Gastroesophageal sphincter (tissue), 3 donors: ENCODE measurements at regions not wholly inside any gene's neighbourhood (a gene's known extent, or its start where the extent isn't known, plus 50 kb on each side); places are given as distances from the start of the nearest gene placed in this dataset.

ENCODE experiments used
- CTCF ChIP-seq, 4 experiments: fragments of 200-600 bp in 2 of 4; fragments of 450-650 bp in 2 of 4; sonication (generic) in 1 of 4; IDR thresholded peaks; one replicate each; pipeline ENCODE4 v1.5.1; 2017 to 2019; ENCODE audit warnings: antibody characterized with exemption in 4 of 4, mild to moderate bottlenecking in 2 of 4, moderate library complexity in 2 of 4
- EP300 ChIP-seq: sonication (generic); formaldehyde crosslinking; IDR thresholded peaks from one replicate; pipeline ENCODE4 v1.6.1; 2017; ENCODE audit warnings: antibody characterized with exemption, mild to moderate bottlenecking

GRCh38 chr6:167668754-167669552 is 157.8 kb upstream of the AFDN start:
- TF ChIP-seq CTCF (IDR thresholded peaks at IDR 0.05) (no peak), EP300 (no peak)
